Pancreas (tissue), 10 donors: ENCODE measurements at regions not wholly inside any gene's neighbourhood (a gene's known extent, or its start where the extent isn't known, plus 50 kb on each side); places are given as distances from the start of the nearest gene placed in this dataset.

ENCODE experiments used
- ATAC-seq, 4 donors: fragments of 200-7000 bp; cut with Tn5 transposase; one replicate each; pipeline versions ENCODE4 v1.8.0 to v1.9.1; 2020; ENCODE audit warnings: mild to moderate bottlenecking in 4 of 4, moderate library complexity in 4 of 4
- DNase-seq, 6 donors: peaks; one replicate each; pipeline ENCODE4 v3.0.0-alpha.2; 2020
- FAIRE-seq: peaks from 2 replicates; lab custom pipeline; 2012; peaks lifted over from hg19 to GRCh38; lab: Jason Lieb, UNC
- H3K27ac ChIP-seq, 4 donors: fragments of 200-600 bp; sonication (generic); 1 replicate in 3 of 4; 2 replicates in 1 of 4; pipeline versions ENCODE4 v1.5.0 to v1.8.0; 2020
- H3K27me3 ChIP-seq, 4 donors: fragments of 200-600 bp; one replicate each; pipeline ENCODE4 v1.8.0; 2021
- H3K36me3 ChIP-seq, 3 donors: fragments of 200-600 bp; sonication (generic) in 1 of 3; one replicate each; pipeline versions ENCODE4 v1.5.0 to v1.8.0; 2020 to 2021
- H3K4me1 ChIP-seq, 3 donors: fragments of 200-600 bp; one replicate each; pipeline ENCODE4 v1.8.0; 2021
- H3K4me3 ChIP-seq, 4 donors: fragments of 200-600 bp; sonication (generic) in 2 of 4; one replicate each; pipeline versions ENCODE4 v1.5.0 to v1.8.0; 2020 to 2021
- H3K9me3 ChIP-seq, 4 donors: fragments of 200-600 bp; one replicate each; pipeline ENCODE4 v1.8.0; 2021
- CTCF ChIP-seq, 4 donors: fragments of 200-600 bp; sonication (generic) in 3 of 4; IDR thresholded peaks; one replicate each; pipeline versions ENCODE4 v1.5.0 to v1.8.0; 2021; ENCODE audit warnings: antibody characterized with exemption in 4 of 4
- WGBS, 2 donors: extraction: QIAGEN DNeasy Blood & Tissue Kit; methylation state at CpG; one replicate each; pipeline ENCODE4 v1.1.7; 2013; 5-methylcytosine and 5-hydroxymethylcytosine counted together
- intact Hi-C, 3 donors: fragments of 100-400 bp; cut with DNase I; formaldehyde crosslinking; loops; one replicate each; pipeline versions ENCODE4 v1.11.1 to v1.14.2; 2022
- donor health status: healthy with polysubstance abuse.
- donor health status: DM: no; HTN: no; CAD: no; lungs with moderate emphysema.
- donor health status: DM: no; HTN: no; CAD: no.
- donor health status: control.
- donor health status: control.
- donor health status: Bipolar disorder and iron deficiency.
- donor health status: DM: yes; HTN: yes; CAD: no.
- donor health status: DM: no; HTN: no; CAD: no.
- donor health status: DM: no; HTN: no; CAD: no.
- donor health status: DM: yes; HTN: yes; CAD: no.

GRCh38 chr11:22466809-22467208 lies 128.6 kb downstream of the SLC17A6 start:
- no peak for TF ChIP-seq CTCF (IDR thresholded peaks at IDR 0.05)
- H3K27me3 ChIP-seq: no peaks in the 10 kb centered on the region
- intact Hi-C loops: no loop called here
- no peak for DNase-seq
- 92 to 96% methylated on average over 9 of the region's 9 CpGs for WGBS, 2 donors
- H3K36me3 ChIP-seq: no peaks in the 10 kb centered on the region
- no peak overlapping the region for H3K27ac ChIP-seq
- FAIRE-seq: no peak
- H3K4me1 ChIP-seq: no peaks in the 10 kb centered on the region
- ATAC-seq: no peak
- no peaks in the 10 kb centered on the region for H3K9me3 ChIP-seq
- H3K4me3 ChIP-seq: no peak overlapping the region

DNA sequence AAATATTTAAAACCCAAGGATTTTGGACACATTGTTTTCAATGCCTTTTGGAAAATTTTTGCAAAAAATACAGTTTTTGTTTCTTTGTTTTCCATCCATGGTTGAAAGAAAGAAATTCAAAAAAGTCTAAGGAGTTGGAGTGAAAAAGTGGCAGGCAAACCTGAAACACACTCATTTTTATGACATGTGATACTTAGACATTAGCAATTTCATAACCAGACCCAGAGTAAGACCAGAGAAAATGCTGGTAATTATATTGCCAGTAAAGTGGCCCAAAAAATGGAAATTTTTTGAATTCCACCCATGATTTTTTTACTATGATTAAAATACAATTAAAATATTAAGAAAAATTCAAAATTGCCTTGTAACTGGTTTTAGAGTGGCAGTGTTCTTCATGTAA lies 128.2 kb downstream of the SLC17A6 start:
- DNase-seq: no peak

GRCh38 chr11:22465620-22466019 lies 127.4 kb downstream of the SLC17A6 start:
- no peak for FAIRE-seq
- 47 to 55% methylated on average over 1 of the region's 1 CpG for WGBS, 2 donors

More for the DNA sequence above, 128.2 kb downstream of the SLC17A6 start:
- H3K4me1 ChIP-seq: no peaks in the 10 kb centered on the region
- no peak for FAIRE-seq
- H3K4me3 ChIP-seq: no peak overlapping the region
- H3K27me3 ChIP-seq: no peaks in the 10 kb centered on the region
- intact Hi-C loops: no loop called here
- no peak for ATAC-seq
- H3K27ac ChIP-seq: no peak overlapping the region
- no peaks in the 10 kb centered on the region for H3K36me3 ChIP-seq
- no peaks in the 10 kb centered on the region for H3K9me3 ChIP-seq
- no peak for TF ChIP-seq CTCF (IDR thresholded peaks at IDR 0.05)

DNA sequence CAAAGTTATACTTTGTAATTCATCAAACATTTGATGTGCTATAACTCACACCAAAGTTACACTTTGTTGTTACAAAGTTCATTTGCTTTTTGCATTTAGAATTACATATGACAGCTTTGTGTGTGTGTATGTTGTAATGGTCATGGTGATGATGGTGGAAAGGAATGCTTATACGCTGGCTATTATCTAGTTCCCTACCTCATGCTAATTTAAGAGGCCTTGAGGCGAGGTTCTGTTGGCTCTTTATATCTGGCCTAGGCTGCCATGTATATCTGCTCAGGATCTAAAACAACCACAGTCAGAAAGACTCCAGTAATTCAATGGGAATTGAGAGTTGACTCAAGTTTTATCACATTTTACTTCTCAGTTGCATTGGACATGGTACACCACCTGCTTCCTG lies 123.4 kb downstream of the SLC17A6 start:
- Histone ChIP-seq H3K36me3 (no peaks in the 10 kb centered on the region), H3K27me3 (no peaks in the 10 kb centered on the region), H3K27ac (no peak overlapping the region), H3K4me3 (no peak overlapping the region), H3K9me3 (no peaks in the 10 kb centered on the region), H3K4me1 (peaks cover 0 to 5% (median 0%) of the 10 kb centered on the region in 3 donors)
- intact Hi-C loops: no loop called here
- 67 to 68% methylated on average over 2 of the region's 2 CpGs for WGBS, 2 donors
- FAIRE-seq: no peak
- TF ChIP-seq CTCF (IDR thresholded peaks at IDR 0.05): no peak
- no peak for ATAC-seq
- DNase-seq: no peak

More at GRCh38 chr11:22465620-22466019, 127.4 kb downstream of the SLC17A6 start:
- Histone ChIP-seq H3K9me3 (no peaks in the 10 kb centered on the region), H3K27me3 (no peaks in the 10 kb centered on the region), H3K4me1 (no peaks in the 10 kb centered on the region), H3K36me3 (no peaks in the 10 kb centered on the region), H3K4me3 (no peak overlapping the region), H3K27ac (no peak overlapping the region)
- no peak for ATAC-seq
- intact Hi-C loops: no loop called here
- no peak for DNase-seq
- no peak for TF ChIP-seq CTCF (IDR thresholded peaks at IDR 0.05)

DNA sequence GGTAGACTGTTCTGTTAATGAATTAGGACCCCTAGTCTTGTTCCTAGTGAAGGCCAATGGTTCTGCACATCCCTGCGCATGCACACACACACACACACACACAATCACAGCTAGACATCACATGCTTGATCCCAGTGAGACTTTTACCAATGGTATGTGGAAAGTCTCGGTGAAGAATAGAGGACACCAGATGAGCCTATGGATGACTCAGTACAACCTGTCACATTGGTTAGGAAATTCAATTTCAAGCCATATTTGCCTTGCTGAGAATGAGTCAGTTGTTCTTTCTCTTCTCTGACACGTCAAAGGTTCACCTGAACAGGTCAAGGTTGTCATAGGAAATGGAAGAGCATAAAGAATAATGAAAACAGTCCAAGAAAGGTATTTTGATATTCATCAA lies 122.0 kb downstream of the SLC17A6 start:
- FAIRE-seq (no peak), ATAC-seq (no peak), DNase-seq (no peak)
- Histone ChIP-seq H3K27me3 (no peaks in the 10 kb centered on the region), H3K36me3 (no peaks in the 10 kb centered on the region), H3K4me1 (peaks cover 0 to 9% (median 0%) of the 10 kb centered on the region in 3 donors), H3K9me3 (no peaks in the 10 kb centered on the region), H3K4me3 (no peak overlapping the region), H3K27ac (no peak overlapping the region)
- TF ChIP-seq CTCF (IDR thresholded peaks at IDR 0.05): no peak
- 91 to 93% methylated on average over 3 of the region's 3 CpGs for WGBS, 2 donors
- intact Hi-C loops: no loop called here
